BJ (cell line): ENCODE measurements at regions not wholly inside any gene's neighbourhood (a gene's known extent, or its start where the extent isn't known, plus 50 kb on each side); places are given as distances from the start of the nearest gene placed in this dataset.

Source experiments
- CTCF ChIA-PET: fragments of 350-600 bp; formaldehyde crosslinking; extraction: SDS; loops from one replicate; lab custom pipeline; 2021; ENCODE audit warnings: antibody characterized with exemption, inconsistent platforms; lab: Yijun Ruan, JAX
- POLR2A ChIA-PET: fragments of 300-600 bp; sonication (Branson Sonifier 250); formaldehyde crosslinking; extraction: SDS; loops from one replicate; lab custom pipeline; 2021; ENCODE audit warnings: antibody characterized with exemption; lab: Charles Lee
- DNase-seq: peaks from one replicate; pipeline ENCODE4 v3.0.0-alpha.2; 2011; ENCODE audit warnings: low read depth
- H3K27me3 ChIP-seq: 2 replicates; pipeline ENCODE4 v1.6.0; 2011; ENCODE audit warnings: low read length; ENCODE audit not compliant: control insufficient read depth, insufficient read depth
- H3K36me3 ChIP-seq: 2 replicates; pipeline ENCODE4 v1.5.1; 2011; ENCODE audit warnings: low read length; ENCODE audit not compliant: control insufficient read depth, insufficient read depth
- H3K4me3 ChIP-seq: 2 replicates; pipeline ENCODE4 v1.5.1; 2011; ENCODE audit warnings: low read depth, mild to moderate bottlenecking, control low read depth, low read length
- TF ChIP-seq, protein P1 (sequence below): IDR thresholded peaks from 2 replicates; pipeline ENCODE4 v1.5.1; 2011; ENCODE audit warnings: low read depth, mild to moderate bottlenecking, control low read depth, inconsistent platforms, low read length, moderate library complexity; ENCODE audit not compliant: insufficient read depth

- Histone ChIP-seq H3K4me3 (no peak overlapping the region), H3K27me3 (peaks cover 2% of the 10 kb centered on the region; the same call in 1 of the 2 replicates), H3K36me3 (no peaks in the 10 kb centered on the region)
- POLR2A ChIA-PET = no interaction called here
- TF ChIP-seq, protein P1, sequence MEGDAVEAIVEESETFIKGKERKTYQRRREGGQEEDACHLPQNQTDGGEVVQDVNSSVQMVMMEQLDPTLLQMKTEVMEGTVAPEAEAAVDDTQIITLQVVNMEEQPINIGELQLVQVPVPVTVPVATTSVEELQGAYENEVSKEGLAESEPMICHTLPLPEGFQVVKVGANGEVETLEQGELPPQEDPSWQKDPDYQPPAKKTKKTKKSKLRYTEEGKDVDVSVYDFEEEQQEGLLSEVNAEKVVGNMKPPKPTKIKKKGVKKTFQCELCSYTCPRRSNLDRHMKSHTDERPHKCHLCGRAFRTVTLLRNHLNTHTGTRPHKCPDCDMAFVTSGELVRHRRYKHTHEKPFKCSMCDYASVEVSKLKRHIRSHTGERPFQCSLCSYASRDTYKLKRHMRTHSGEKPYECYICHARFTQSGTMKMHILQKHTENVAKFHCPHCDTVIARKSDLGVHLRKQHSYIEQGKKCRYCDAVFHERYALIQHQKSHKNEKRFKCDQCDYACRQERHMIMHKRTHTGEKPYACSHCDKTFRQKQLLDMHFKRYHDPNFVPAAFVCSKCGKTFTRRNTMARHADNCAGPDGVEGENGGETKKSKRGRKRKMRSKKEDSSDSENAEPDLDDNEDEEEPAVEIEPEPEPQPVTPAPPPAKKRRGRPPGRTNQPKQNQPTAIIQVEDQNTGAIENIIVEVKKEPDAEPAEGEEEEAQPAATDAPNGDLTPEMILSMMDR = no peak
- DNase-seq = no peak
- CTCF ChIA-PET = no interaction called here
Observed at GRCh38 chr5:125011014-125011413, 264.6 kb upstream of the ZNF608 start.

GRCh38 chr5:125011419-125011818 is 265.0 kb upstream of the ZNF608 start:
- no peak for DNase-seq
- TF ChIP-seq, protein P1 = no peak
- POLR2A ChIA-PET = no interaction called here
- CTCF ChIA-PET = no interaction called here
- peaks cover 2% of the 10 kb centered on the region; the same call in 1 of the 2 replicates for H3K27me3 ChIP-seq
- H3K4me3 ChIP-seq = no peak overlapping the region
- no peaks in the 10 kb centered on the region for H3K36me3 ChIP-seq

DNA sequence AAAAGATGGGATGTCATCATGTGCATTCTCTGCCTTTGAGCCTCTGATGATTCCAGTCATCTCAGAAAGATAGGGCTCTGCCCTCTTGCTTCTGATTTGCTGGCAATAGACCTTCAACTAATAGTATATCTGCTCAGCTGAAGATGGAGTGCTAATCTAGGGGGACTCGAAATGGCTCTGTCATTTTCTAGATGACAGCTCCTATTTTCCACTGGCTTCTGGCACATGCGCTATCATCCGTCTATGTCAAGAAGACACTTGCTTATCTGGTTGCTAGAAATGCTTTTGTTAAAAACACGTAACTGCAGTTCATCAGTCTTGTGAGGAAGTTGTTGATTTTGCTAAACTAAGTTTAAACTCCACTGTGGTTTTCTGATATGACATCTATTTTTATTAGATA is 265.5 kb upstream of the ZNF608 start:
- TF ChIP-seq, protein P1 = no peak

GRCh38 chr5:125012727-125013451 is 266.4 kb upstream of the ZNF608 start:
- CTCF ChIA-PET = interaction anchor here (0.8 to 1.1 kb wide), 4 partner anchors 10 to 179 kb away, joined by 3 to 4 read pairs (median 4); no protein-coding TSS in a partner anchor
- TF ChIP-seq, protein P1 = no peak
- POLR2A ChIA-PET = no interaction called here
- no peak for DNase-seq
- H3K27me3 ChIP-seq = peaks cover 2% of the 10 kb centered on the region; the same call in 1 of the 2 replicates
- no peak overlapping the region for H3K4me3 ChIP-seq
- no peaks in the 10 kb centered on the region for H3K36me3 ChIP-seq

More for the DNA sequence above, 265.5 kb upstream of the ZNF608 start:
- Histone ChIP-seq H3K36me3 (no peaks in the 10 kb centered on the region), H3K4me3 (no peak overlapping the region), H3K27me3 (peaks cover 2% of the 10 kb centered on the region; the same call in 1 of the 2 replicates)
- DNase-seq = no peak
- POLR2A ChIA-PET = no interaction called here
- CTCF ChIA-PET = no interaction called here

GRCh38 chr5:125014202-125014601 is 267.8 kb upstream of the ZNF608 start:
- TF ChIP-seq, protein P1 = no peak
- DNase-seq = no peak
- ChIA-PET POLR2A (no interaction called here), CTCF (interaction anchor here (1.1 kb wide), 1 partner anchor 178 kb away, joined by 4 read pairs; no protein-coding TSS in a partner anchor)
- Histone ChIP-seq H3K4me3 (no peak overlapping the region), H3K36me3 (no peaks in the 10 kb centered on the region), H3K27me3 (peaks cover 2% of the 10 kb centered on the region; the same call in 1 of the 2 replicates)
